GM20431 (cell line): ENCODE measurements at regions not wholly inside any gene's neighbourhood (a gene's known extent, or its start where the extent isn't known, plus 50 kb on each side); places are given as distances from the start of the nearest gene placed in this dataset.

Source experiments
- in situ Hi-C: fragments of 300-500 bp; cut with MseI, MboI; formaldehyde crosslinking; loops from one replicate; pipeline ENCODE4 v1.15.0; 2020; ENCODE audit warnings: low sequenced_read_pairs; ENCODE audit not compliant: unreplicated experiment

- in situ Hi-C loops: no loop called here
Measured at GRCh38 chr18:78911751-78912283, 67.8 kb upstream of the SALL3 start.

GRCh38 chr18:78912336-78912735 lies 67.3 kb upstream of the SALL3 start:
- in situ Hi-C loops: no loop called here

- in situ Hi-C loops: no loop called here
Measured at GRCh38 chr18:78912844-78913243, 66.8 kb upstream of the SALL3 start.

GRCh38 chr18:78913395-78913794 lies 66.2 kb upstream of the SALL3 start:
- in situ Hi-C loops: no loop called here

GRCh38 chr18:78913830-78914231 lies 65.8 kb upstream of the SALL3 start:
- in situ Hi-C loops: no loop called here

GRCh38 chr18:78914249-78914935 lies 65.2 kb upstream of the SALL3 start:
- in situ Hi-C loops: no loop called here

GRCh38 chr18:78915446-78916008 lies 64.1 kb upstream of the SALL3 start:
- in situ Hi-C loops: no loop called here

GRCh38 chr18:78918707-78919106 lies 60.9 kb upstream of the SALL3 start:
- in situ Hi-C loops: no loop called here

- in situ Hi-C loops: no loop called here
Measured at GRCh38 chr18:78919956-78920355, 59.7 kb upstream of the SALL3 start.

- in situ Hi-C loops: no loop called here
Measured at GRCh38 chr18:78920456-78921138, 59.0 kb upstream of the SALL3 start.

GRCh38 chr18:78922856-78923255 lies 56.8 kb upstream of the SALL3 start:
- in situ Hi-C loops: no loop called here

GRCh38 chr18:78924301-78924700 lies 55.3 kb upstream of the SALL3 start:
- in situ Hi-C loops: no loop called here

GRCh38 chr18:78924786-78925540 lies 54.7 kb upstream of the SALL3 start:
- in situ Hi-C loops: no loop called here

- in situ Hi-C loops: no loop called here
Measured at GRCh38 chr18:78925557-78926242, 53.9 kb upstream of the SALL3 start.

- in situ Hi-C loops: no loop called here
Measured at GRCh38 chr18:78926243-78926615, 53.4 kb upstream of the SALL3 start.

GRCh38 chr18:78927156-78927555 lies 52.5 kb upstream of the SALL3 start:
- in situ Hi-C loops: no loop called here

GRCh38 chr18:78927616-78928015 lies 52.0 kb upstream of the SALL3 start:
- in situ Hi-C loops: no loop called here

- in situ Hi-C loops: no loop called here
Measured at GRCh38 chr18:78928076-78928475, 51.5 kb upstream of the SALL3 start.

GRCh38 chr18:78929516-78929915 lies 50.1 kb upstream of the SALL3 start:
- in situ Hi-C loops: no loop called here
